ENCODE measurements at regions not wholly inside any gene's neighbourhood (a gene's known extent, or its start where the extent isn't known, plus 50 kb on each side); places are given as distances from the start of the nearest gene placed in this dataset.

- TF ChIP-seq CTCF (conservative IDR thresholded peaks at IDR 0.05 in 1 of 2, IDR thresholded peaks at IDR 0.05 in 1 of 2; ENCODE audit: low read depth in 1 of 2, low read length in 2 of 2) = no peak
- TF ChIP-seq EZH2 (IDR thresholded peaks at IDR 0.05; ENCODE audit: low read length, missing control alignments) = no peak
Observed at GRCh38 chr1:198030682-198031081, 113.5 kb downstream of the LHX9 start.

All from fibroblast of lung (primary cell).